ENCODE measurements at regions not wholly inside any gene's neighbourhood (a gene's known extent, or its start where the extent isn't known, plus 50 kb on each side); places are given as distances from the start of the nearest gene placed in this dataset.
"Not testable (repeated sequence)": the region's sequence is repeated elsewhere in the genome, so short reads cannot be mapped to it uniquely, and the experiment has no call there.

DNA sequence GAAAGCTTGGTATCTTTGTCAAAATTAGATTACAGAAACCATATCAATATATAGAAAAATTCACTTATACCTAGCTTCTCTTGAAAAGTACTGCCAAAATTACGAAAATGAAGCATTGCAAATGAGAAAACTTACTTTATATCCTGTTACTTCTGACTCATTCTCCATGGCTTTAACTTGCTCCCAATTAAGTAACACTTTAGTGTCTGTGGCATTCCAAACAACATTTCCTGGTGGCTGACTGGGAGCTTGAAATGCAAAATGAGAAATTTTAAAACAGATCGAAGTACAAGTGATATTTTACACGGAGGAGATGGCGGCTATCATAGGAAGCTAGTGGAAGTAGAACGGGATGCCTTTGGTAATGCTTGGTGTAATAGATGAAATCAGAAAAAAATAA lies 347.3 kb downstream of the CNTN3 start:
- WGBS, 2 donors, result 65 to 69% methylated on average over 5 of the region's 5 CpGs
- Histone ChIP-seq H3K36me3 (ENCODE audit: control insufficient read depth in 2 of 2, insufficient read depth in 2 of 2, low read length in 1 of 2) (no peaks in the 10 kb centered on the region), H3K4me1 (ENCODE audit: control insufficient read depth in 2 of 2, insufficient read depth in 2 of 2, low read length in 1 of 2) (no peaks in the 10 kb centered on the region), H3K9me3 (ENCODE audit: control insufficient read depth in 2 of 2, insufficient read depth in 1 of 2, low read depth in 1 of 2, low read length in 1 of 2) (no peaks in the 10 kb centered on the region), H3K4me3 (ENCODE audit: low read depth in 1 of 2, low read length in 2 of 2) (no peak overlapping the region), H3K27ac (ENCODE audit: low read depth in 2 of 2, low read length in 1 of 2) (no peak overlapping the region), H3K27me3 (ENCODE audit: control insufficient read depth in 1 of 2, insufficient read depth in 2 of 2, low read length in 2 of 2) (no peaks in the 10 kb centered on the region)

DNA sequence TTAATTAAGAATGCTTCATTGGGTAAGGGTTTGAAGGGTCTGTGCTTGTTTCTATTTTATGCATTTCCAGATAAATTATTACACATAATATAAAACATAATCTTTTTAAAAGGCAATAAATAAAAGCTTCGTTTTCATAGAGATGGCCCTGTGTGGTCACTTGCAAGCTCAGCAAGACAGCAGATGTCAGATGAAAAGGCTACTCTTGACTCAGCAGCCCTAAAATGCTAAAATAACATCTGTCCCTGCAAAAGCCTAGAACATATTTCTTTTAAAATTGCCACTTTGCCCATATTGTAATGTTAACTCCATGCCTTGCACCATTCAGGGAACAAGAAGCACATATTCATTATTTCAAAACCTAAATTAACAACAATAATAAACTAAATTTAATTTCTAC lies 349.4 kb downstream of the CNTN3 start:
- H3K36me3 ChIP-seq (ENCODE audit: control insufficient read depth in 2 of 2, insufficient read depth in 2 of 2, low read length in 1 of 2), result no peaks in the 10 kb centered on the region
- H3K9me3 ChIP-seq (ENCODE audit: control insufficient read depth in 2 of 2, insufficient read depth in 1 of 2, low read depth in 1 of 2, low read length in 1 of 2), result no peaks in the 10 kb centered on the region
- H3K27ac ChIP-seq (ENCODE audit: low read depth in 2 of 2, low read length in 1 of 2), result no peak overlapping the region
- H3K4me1 ChIP-seq (ENCODE audit: control insufficient read depth in 2 of 2, insufficient read depth in 2 of 2, low read length in 1 of 2), result no peaks in the 10 kb centered on the region
- WGBS, 2 donors, result 56 to 67% methylated on average over 1 of the region's 1 CpG
- no peak overlapping the region for H3K4me3 ChIP-seq (ENCODE audit: low read depth in 1 of 2, low read length in 2 of 2)
- no peaks in the 10 kb centered on the region for H3K27me3 ChIP-seq (ENCODE audit: control insufficient read depth in 1 of 2, insufficient read depth in 2 of 2, low read length in 2 of 2)

DNA sequence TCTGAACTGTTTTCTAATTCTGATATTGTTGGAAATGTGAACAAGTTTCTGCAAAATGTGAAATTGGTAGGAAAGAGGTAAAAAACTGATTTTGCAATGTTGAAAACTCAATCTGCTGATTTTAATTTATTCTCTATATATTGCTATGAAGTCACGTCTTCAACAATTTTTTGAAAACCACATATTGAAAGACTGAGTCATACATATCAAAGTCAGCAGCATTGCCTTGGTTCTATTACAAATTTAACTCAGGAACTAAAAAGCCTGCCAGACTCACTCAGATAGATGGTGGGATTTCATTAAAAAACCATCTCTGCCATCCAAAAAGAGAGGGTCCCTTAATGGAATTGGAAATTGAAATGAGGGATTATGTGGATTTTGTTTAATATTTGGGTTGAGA lies 351.4 kb downstream of the CNTN3 start:
- Histone ChIP-seq H3K27ac (ENCODE audit: low read depth in 2 of 2, low read length in 1 of 2) (no peak overlapping the region), H3K36me3 (ENCODE audit: control insufficient read depth in 2 of 2, insufficient read depth in 2 of 2, low read length in 1 of 2) (no peaks in the 10 kb centered on the region), H3K4me1 (ENCODE audit: control insufficient read depth in 2 of 2, insufficient read depth in 2 of 2, low read length in 1 of 2) (no peaks in the 10 kb centered on the region), H3K27me3 (ENCODE audit: control insufficient read depth in 1 of 2, insufficient read depth in 2 of 2, low read length in 2 of 2) (no peaks in the 10 kb centered on the region), H3K4me3 (ENCODE audit: low read depth in 1 of 2, low read length in 2 of 2) (no peak overlapping the region), H3K9me3 (ENCODE audit: control insufficient read depth in 2 of 2, insufficient read depth in 1 of 2, low read depth in 1 of 2, low read length in 1 of 2) (no peaks in the 10 kb centered on the region)
- WGBS, 2 donors, result 60 to 72% methylated on average over 1 of the region's 1 CpG

DNA sequence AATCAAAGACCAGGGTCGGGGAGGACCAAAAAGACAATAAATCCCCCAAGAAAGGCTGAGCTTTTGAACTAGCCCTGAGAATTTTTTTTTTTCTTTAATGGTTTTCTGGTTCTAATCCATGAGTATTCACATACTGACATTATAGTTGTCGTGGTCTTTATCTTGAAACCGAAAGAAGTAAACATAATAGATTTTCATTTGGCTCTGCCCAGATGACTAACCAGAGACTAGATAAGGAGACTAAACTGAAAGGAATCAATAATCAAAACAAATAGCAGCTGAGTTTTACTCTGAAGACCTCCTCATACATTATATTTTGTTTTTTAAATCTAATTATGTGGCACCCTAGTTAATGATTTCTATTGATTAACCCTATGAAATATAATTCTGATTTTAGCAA lies 381.4 kb downstream of the CNTN3 start:
- WGBS, 2 donors, result 40 to 54% methylated on average over 3 of the region's 3 CpGs
- Histone ChIP-seq H3K4me1 (ENCODE audit: control insufficient read depth in 2 of 2, insufficient read depth in 2 of 2, low read length in 1 of 2) (no peaks in the 10 kb centered on the region), H3K27ac (ENCODE audit: low read depth in 2 of 2, low read length in 1 of 2) (no peak overlapping the region), H3K4me3 (ENCODE audit: low read depth in 1 of 2, low read length in 2 of 2) (no peak overlapping the region), H3K27me3 (ENCODE audit: control insufficient read depth in 1 of 2, insufficient read depth in 2 of 2, low read length in 2 of 2) (no peaks in the 10 kb centered on the region), H3K36me3 (ENCODE audit: control insufficient read depth in 2 of 2, insufficient read depth in 2 of 2, low read length in 1 of 2) (no peaks in the 10 kb centered on the region), H3K9me3 (ENCODE audit: control insufficient read depth in 2 of 2, insufficient read depth in 1 of 2, low read depth in 1 of 2, low read length in 1 of 2) (peaks cover 4 to 7% of the 10 kb centered on the region in 2 donors)

DNA sequence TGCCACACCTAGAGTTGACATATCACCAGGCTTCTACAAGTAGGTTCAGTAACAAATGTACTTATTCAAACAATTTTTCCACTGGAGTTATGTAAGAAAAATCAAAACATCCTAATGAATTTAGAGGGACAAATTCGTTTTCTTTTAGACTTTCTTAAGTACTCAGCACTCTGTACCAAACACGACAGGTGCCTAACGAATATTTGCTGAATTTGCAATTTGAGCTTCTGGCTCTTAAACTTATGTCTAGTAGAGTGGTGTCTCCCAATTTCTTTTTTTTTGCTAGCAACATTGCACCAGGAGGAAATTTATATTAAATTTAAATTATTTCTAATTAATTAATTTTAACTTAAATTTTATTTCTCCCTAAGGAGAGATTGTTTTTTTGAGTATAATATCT lies 397.0 kb downstream of the CNTN3 start:
- H3K4me3 ChIP-seq (ENCODE audit: low read depth in 1 of 2, low read length in 2 of 2), result no peak overlapping the region
- H3K9me3 ChIP-seq (ENCODE audit: control insufficient read depth in 2 of 2, insufficient read depth in 1 of 2, low read depth in 1 of 2, low read length in 1 of 2), result peaks cover 2 to 3% of the 10 kb centered on the region in 2 donors
- no peaks in the 10 kb centered on the region for H3K27me3 ChIP-seq (ENCODE audit: control insufficient read depth in 1 of 2, insufficient read depth in 2 of 2, low read length in 2 of 2)
- H3K27ac ChIP-seq (ENCODE audit: low read depth in 2 of 2, low read length in 1 of 2), result no peak overlapping the region
- no peaks in the 10 kb centered on the region for H3K4me1 ChIP-seq (ENCODE audit: control insufficient read depth in 2 of 2, insufficient read depth in 2 of 2, low read length in 1 of 2)
- no peaks in the 10 kb centered on the region for H3K36me3 ChIP-seq (ENCODE audit: control insufficient read depth in 2 of 2, insufficient read depth in 2 of 2, low read length in 1 of 2)
- WGBS, 2 donors, result 61 to 65% methylated on average over 3 of the region's 3 CpGs

DNA sequence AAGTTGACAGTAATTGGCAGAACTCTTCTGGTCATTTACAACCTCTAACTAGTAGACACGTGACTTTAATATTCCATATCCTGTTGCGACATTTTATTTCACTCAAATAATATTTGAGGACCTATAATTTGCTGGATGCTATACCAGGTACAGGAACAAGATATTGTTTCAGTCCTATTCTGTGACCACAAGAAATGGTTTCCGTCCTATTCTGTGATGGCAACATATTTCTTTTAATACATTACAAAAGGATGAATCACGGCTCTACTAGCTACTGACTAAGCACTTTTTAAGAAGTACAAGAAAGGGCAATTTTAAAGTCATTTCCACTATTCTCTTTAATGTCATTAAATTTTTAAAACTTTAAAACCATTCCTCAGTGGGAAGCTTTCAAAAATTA lies 400.2 kb downstream of the CNTN3 start:
- Histone ChIP-seq H3K9me3 (ENCODE audit: control insufficient read depth in 2 of 2, insufficient read depth in 1 of 2, low read depth in 1 of 2, low read length in 1 of 2) (peaks cover 2 to 3% of the 10 kb centered on the region in 2 donors), H3K4me3 (ENCODE audit: low read depth in 1 of 2, low read length in 2 of 2) (no peak overlapping the region), H3K36me3 (ENCODE audit: control insufficient read depth in 2 of 2, insufficient read depth in 2 of 2, low read length in 1 of 2) (no peaks in the 10 kb centered on the region), H3K4me1 (ENCODE audit: control insufficient read depth in 2 of 2, insufficient read depth in 2 of 2, low read length in 1 of 2) (no peaks in the 10 kb centered on the region), H3K27me3 (ENCODE audit: control insufficient read depth in 1 of 2, insufficient read depth in 2 of 2, low read length in 2 of 2) (no peaks in the 10 kb centered on the region), H3K27ac (ENCODE audit: low read depth in 2 of 2, low read length in 1 of 2) (no peak overlapping the region)
- 82 to 86% methylated on average over 4 of the region's 4 CpGs for WGBS, 2 donors

DNA sequence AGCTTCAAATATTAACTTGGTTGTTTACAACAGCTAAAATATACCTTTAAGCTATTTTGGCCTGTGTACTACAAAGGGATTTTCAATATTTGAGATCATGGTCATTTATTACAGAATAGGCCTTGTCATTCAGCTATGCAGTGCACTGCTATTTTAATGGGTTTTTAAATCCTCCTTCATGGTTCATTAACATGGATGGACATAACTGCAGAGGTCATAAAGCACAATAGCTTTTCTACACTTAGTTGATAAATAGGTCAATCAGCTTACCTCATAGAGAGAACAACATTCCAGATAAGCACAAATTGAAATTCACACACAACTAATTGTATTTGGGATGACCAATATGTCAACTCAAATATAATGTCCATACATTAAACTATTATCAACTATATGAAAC lies 403.7 kb downstream of the CNTN3 start:
- Histone ChIP-seq H3K9me3 (ENCODE audit: control insufficient read depth in 2 of 2, insufficient read depth in 1 of 2, low read depth in 1 of 2, low read length in 1 of 2) (peaks cover 0 to 2% of the 10 kb centered on the region in 2 donors), H3K27ac (ENCODE audit: low read depth in 2 of 2, low read length in 1 of 2) (no peak overlapping the region), H3K36me3 (ENCODE audit: control insufficient read depth in 2 of 2, insufficient read depth in 2 of 2, low read length in 1 of 2) (no peaks in the 10 kb centered on the region), H3K27me3 (ENCODE audit: control insufficient read depth in 1 of 2, insufficient read depth in 2 of 2, low read length in 2 of 2) (no peaks in the 10 kb centered on the region), H3K4me3 (ENCODE audit: low read depth in 1 of 2, low read length in 2 of 2) (no peak overlapping the region), H3K4me1 (ENCODE audit: control insufficient read depth in 2 of 2, insufficient read depth in 2 of 2, low read length in 1 of 2) (no peaks in the 10 kb centered on the region)

DNA sequence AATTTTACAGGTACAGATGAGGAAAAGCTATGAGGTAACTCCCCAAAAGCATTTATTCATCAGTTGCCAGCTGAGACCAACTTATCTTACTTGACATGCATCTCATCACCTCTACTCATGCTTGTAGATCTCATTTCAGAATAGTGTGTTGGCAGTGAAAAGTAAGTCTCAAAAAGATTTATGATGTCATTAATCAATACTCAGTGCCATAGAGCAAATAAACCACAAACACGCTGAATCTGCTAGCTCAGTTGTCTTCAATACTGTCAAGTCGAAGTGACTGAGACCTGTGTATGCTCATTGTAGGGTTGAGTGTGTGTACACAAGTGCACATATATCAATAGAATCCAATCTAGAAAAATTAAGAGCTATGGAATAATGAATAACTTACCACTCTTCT lies 413.5 kb downstream of the CNTN3 start:
- H3K9me3 ChIP-seq (ENCODE audit: control insufficient read depth in 2 of 2, insufficient read depth in 1 of 2, low read depth in 1 of 2, low read length in 1 of 2), result peaks cover 0 to 4% of the 10 kb centered on the region in 2 donors
- no peaks in the 10 kb centered on the region for H3K27me3 ChIP-seq (ENCODE audit: control insufficient read depth in 1 of 2, insufficient read depth in 2 of 2, low read length in 2 of 2)
- no peak overlapping the region for H3K4me3 ChIP-seq (ENCODE audit: low read depth in 1 of 2, low read length in 2 of 2)
- 38 to 47% methylated on average over 2 of the region's 2 CpGs for WGBS, 2 donors
- H3K36me3 ChIP-seq (ENCODE audit: control insufficient read depth in 2 of 2, insufficient read depth in 2 of 2, low read length in 1 of 2), result no peaks in the 10 kb centered on the region
- H3K27ac ChIP-seq (ENCODE audit: low read depth in 2 of 2, low read length in 1 of 2), result no peak overlapping the region
- no peaks in the 10 kb centered on the region for H3K4me1 ChIP-seq (ENCODE audit: control insufficient read depth in 2 of 2, insufficient read depth in 2 of 2, low read length in 1 of 2)

DNA sequence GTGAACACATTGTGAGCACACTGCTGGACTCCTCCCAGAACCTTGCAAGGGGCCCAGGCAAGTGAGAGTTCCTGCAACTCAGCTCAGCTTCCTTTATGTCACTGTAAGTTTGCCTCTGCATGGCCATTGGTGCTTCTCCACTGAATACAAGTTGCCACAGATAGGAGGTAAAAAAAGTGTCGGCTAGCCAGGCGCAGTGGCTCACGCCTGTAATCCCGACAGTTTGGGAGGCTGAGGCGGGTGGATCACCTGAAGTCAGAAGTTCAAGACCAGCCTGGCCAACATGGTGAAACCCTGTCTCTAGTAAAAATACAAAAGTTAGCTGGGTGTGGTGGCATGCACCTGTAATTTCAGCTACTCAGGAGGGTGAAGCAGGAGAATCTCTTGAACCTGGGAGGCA lies 435.8 kb downstream of the CNTN3 start:
- H3K9me3 ChIP-seq (ENCODE audit: control insufficient read depth in 2 of 2, insufficient read depth in 1 of 2, low read depth in 1 of 2, low read length in 1 of 2); H3K4me1 ChIP-seq (ENCODE audit: control insufficient read depth in 2 of 2, insufficient read depth in 2 of 2, low read length in 1 of 2); H3K4me3 ChIP-seq (ENCODE audit: low read depth in 1 of 2, low read length in 2 of 2); H3K27ac ChIP-seq (ENCODE audit: low read depth in 2 of 2, low read length in 1 of 2); H3K36me3 ChIP-seq (ENCODE audit: control insufficient read depth in 2 of 2, insufficient read depth in 2 of 2, low read length in 1 of 2); H3K27me3 ChIP-seq (ENCODE audit: control insufficient read depth in 1 of 2, insufficient read depth in 2 of 2, low read length in 2 of 2): not testable (repeated sequence)
- WGBS, 2 donors, result 95% methylated on average over 5 of the region's 5 CpGs

DNA sequence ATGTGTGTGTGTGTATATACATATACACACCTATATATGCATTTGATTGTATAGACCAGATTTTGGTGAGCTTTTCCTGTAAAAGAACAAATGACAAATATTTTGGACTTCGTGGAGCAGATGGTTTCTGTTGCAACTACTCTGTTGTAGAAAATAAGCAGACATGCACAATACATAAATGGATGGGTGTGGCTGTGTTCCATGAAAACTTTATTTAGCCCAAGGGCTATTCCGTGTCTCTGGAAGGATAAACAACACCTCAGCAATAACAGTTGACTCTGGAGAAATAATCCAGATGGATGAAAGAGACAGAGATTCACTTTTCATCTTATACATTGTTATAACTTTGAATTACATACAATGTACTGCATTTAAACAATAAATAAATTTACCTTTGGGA lies 441.4 kb downstream of the CNTN3 start:
- Histone ChIP-seq H3K27ac (ENCODE audit: low read depth in 2 of 2, low read length in 1 of 2) (no peak overlapping the region), H3K9me3 (ENCODE audit: control insufficient read depth in 2 of 2, insufficient read depth in 1 of 2, low read depth in 1 of 2, low read length in 1 of 2) (no peaks in the 10 kb centered on the region), H3K27me3 (ENCODE audit: control insufficient read depth in 1 of 2, insufficient read depth in 2 of 2, low read length in 2 of 2) (no peaks in the 10 kb centered on the region), H3K4me3 (ENCODE audit: low read depth in 1 of 2, low read length in 2 of 2) (no peak overlapping the region), H3K36me3 (ENCODE audit: control insufficient read depth in 2 of 2, insufficient read depth in 2 of 2, low read length in 1 of 2) (no peaks in the 10 kb centered on the region), H3K4me1 (ENCODE audit: control insufficient read depth in 2 of 2, insufficient read depth in 2 of 2, low read length in 1 of 2) (no peaks in the 10 kb centered on the region)
- 17 to 43% methylated on average over 2 of the region's 2 CpGs for WGBS, 2 donors
